ENCODE measurements at regions not wholly inside any gene's neighbourhood (a gene's known extent, or its start where the extent isn't known, plus 50 kb on each side); places are given as distances from the start of the nearest gene placed in this dataset.

DNA sequence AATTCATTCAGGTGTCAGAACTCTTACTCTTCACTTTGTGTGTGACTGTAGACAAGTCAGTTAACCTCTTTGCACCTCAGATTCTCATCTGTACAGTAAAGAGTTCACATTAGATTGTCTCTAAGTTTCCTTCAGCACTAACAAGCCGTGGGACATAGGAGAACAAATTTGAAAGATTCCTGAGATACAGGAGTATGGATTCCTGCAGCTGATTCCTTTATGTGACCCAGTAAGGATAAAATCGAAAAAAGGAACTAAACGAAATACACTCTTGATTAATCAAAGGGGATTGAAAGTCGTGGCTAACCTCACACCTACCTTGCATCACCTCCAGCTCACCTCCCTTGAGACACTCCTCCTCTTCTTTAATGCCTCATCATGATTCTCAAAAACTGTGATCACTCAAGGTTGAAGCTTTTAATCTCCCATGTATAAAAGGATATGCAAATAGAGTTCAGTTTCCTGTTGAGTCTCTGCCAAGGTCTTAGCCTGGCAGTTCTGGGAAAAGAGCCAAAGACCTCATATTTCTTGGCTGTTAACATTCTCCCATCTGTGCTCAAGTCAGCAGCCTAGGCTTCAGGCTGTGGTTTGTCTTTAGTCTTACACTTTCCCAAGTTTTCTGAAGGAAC is 156.6 kb downstream of the DAD1 start:
- TF ChIP-seq, protein P1, sequence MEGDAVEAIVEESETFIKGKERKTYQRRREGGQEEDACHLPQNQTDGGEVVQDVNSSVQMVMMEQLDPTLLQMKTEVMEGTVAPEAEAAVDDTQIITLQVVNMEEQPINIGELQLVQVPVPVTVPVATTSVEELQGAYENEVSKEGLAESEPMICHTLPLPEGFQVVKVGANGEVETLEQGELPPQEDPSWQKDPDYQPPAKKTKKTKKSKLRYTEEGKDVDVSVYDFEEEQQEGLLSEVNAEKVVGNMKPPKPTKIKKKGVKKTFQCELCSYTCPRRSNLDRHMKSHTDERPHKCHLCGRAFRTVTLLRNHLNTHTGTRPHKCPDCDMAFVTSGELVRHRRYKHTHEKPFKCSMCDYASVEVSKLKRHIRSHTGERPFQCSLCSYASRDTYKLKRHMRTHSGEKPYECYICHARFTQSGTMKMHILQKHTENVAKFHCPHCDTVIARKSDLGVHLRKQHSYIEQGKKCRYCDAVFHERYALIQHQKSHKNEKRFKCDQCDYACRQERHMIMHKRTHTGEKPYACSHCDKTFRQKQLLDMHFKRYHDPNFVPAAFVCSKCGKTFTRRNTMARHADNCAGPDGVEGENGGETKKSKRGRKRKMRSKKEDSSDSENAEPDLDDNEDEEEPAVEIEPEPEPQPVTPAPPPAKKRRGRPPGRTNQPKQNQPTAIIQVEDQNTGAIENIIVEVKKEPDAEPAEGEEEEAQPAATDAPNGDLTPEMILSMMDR (conservative IDR thresholded peaks at IDR 0.05) = no peak
- no peak for TF ChIP-seq EZH2 (IDR thresholded peaks at IDR 0.05; ENCODE audit: low read depth)

Measured in PC-9 (cell line).